ENCODE measurements at regions not wholly inside any gene's neighbourhood (a gene's known extent, or its start where the extent isn't known, plus 50 kb on each side); places are given as distances from the start of the nearest gene placed in this dataset.
A peak's percentile ranks its signal among the peaks of the same experiment; 100 is the strongest.

DNA sequence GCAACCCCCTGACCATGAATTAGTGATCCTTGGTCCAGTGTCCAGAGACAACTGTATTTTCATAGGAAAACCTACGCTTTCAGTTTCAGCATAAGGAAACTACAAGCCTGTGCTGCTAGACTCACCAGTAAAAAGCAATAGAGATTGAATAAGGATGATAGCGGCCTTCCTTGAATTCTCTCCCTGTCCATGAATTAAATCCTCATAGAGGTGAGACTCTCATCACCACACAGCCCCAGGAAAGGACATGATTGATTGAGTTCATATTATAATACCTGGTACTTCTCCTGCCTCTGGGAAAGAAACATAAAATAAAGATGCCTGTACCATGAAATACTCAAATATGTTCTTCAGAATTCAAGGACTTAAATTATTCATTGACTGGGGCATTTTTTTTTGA is 146.3 kb upstream of the SPOPL start:
- no peak for DNase-seq (ENCODE audit: low read depth)
- TF ChIP-seq, protein P1, sequence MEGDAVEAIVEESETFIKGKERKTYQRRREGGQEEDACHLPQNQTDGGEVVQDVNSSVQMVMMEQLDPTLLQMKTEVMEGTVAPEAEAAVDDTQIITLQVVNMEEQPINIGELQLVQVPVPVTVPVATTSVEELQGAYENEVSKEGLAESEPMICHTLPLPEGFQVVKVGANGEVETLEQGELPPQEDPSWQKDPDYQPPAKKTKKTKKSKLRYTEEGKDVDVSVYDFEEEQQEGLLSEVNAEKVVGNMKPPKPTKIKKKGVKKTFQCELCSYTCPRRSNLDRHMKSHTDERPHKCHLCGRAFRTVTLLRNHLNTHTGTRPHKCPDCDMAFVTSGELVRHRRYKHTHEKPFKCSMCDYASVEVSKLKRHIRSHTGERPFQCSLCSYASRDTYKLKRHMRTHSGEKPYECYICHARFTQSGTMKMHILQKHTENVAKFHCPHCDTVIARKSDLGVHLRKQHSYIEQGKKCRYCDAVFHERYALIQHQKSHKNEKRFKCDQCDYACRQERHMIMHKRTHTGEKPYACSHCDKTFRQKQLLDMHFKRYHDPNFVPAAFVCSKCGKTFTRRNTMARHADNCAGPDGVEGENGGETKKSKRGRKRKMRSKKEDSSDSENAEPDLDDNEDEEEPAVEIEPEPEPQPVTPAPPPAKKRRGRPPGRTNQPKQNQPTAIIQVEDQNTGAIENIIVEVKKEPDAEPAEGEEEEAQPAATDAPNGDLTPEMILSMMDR (IDR thresholded peaks at IDR 0.05; ENCODE audit: control insufficient read depth, insufficient read depth, low read depth, low read length, missing control alignments) = no peak
- H3K4me3 ChIP-seq (ENCODE audit: control insufficient read depth, low read depth, low read length) = no peak overlapping the region

DNA sequence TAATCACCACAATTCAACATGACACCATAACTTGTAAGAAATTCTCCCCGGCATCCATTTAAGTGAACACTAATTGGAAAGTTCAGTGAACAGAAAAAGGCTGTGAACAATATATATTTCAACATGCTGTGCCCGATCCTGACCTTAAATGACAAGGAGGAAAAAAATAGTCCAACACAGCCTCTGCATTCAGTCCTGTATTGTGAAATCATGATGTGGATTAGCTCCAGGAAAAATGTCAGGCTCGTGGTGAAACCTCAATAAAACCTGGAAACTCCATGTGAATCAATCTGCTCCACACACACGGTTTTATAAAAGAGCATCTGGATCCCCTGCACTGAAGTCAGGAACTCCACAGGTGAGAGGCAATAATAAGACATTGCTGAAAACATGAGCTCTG is 145.4 kb upstream of the SPOPL start:
- H3K4me3 ChIP-seq (ENCODE audit: control insufficient read depth, low read depth, low read length) = no peak overlapping the region
- peak; percentile 59 for DNase-seq (ENCODE audit: low read depth)
- TF ChIP-seq, protein P1 (IDR thresholded peaks at IDR 0.05; ENCODE audit: control insufficient read depth, insufficient read depth, low read depth, low read length, missing control alignments) = no peak

DNA sequence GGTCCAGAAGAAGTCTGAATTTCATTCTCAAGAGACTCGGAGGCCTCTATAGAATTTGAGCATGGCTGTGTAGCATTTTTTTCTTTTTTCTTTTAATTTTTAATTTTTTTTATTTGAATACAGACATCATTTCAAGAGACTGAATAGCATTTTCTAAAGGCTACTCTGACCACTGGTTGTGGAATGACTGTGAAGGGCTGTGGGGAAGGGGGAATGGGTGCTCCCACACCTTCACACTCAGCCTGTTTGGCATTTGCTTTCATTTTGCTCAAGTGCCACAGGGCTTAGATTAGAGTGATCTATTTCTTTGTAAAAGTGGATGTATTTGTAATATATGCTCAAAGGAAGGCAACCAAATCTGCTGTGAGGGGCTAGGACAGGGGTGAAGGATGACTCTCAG is 142.0 kb upstream of the SPOPL start:
- H3K4me3 ChIP-seq (ENCODE audit: control insufficient read depth, low read depth, low read length) = no peak overlapping the region
- TF ChIP-seq, protein P1 (IDR thresholded peaks at IDR 0.05; ENCODE audit: control insufficient read depth, insufficient read depth, low read depth, low read length, missing control alignments) = no peak

DNA sequence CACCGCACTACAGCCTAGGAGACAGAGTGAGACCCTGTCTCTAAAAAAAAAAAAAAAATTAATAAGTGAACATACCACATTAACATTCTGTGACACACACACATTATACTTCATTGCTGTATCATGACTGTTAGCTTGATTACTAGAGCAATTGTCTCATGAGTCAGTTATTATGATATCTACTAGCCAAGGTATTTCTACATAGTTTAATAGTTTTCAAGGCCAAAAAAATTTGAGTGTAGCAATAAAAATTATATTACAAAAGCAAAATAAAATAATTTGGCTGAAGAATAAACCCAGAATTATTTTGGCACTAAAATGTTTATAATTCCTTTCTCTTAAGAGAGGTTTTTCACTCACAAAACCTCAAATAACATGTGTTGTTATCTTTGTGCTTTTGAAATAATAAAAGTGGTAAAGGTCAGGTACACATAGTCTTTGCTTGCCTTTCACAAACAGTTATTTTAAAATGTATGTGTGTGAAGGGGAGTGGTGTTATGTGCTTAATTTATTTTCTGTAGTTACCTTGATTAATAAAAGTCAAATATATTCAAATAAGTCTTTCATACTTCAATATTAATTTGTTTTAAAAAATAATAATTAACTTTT is 136.9 kb upstream of the SPOPL start:
- DNase-seq (ENCODE audit: low read depth) = peak; percentile 67
- TF ChIP-seq, protein P1 (IDR thresholded peaks at IDR 0.05; ENCODE audit: control insufficient read depth, insufficient read depth, low read depth, low read length, missing control alignments) = no peak
- no peak overlapping the region for H3K4me3 ChIP-seq (ENCODE audit: control insufficient read depth, low read depth, low read length)

More for the DNA sequence above, 142.0 kb upstream of the SPOPL start:
- no peak for DNase-seq (ENCODE audit: low read depth)

DNA sequence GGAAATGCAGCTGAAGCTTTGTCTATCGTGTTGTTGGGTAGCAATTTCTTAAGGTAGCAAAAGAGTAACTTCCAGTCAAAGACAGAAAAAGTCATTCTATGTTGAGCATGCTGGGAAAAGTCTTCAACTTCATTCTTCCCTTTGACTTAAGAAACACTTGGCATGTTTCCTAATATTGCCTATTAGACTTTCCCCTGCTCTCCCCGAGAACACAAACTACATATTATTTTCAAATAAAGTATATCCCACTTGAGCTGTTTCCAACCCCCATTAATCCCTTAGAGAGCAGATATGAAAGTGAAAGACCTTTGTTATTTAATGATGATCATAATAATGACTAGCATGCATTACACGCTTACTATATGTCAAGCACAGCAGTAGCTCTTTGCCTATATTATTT is 136.0 kb upstream of the SPOPL start:
- no peak for DNase-seq (ENCODE audit: low read depth)
- no peak overlapping the region for H3K4me3 ChIP-seq (ENCODE audit: control insufficient read depth, low read depth, low read length)
- TF ChIP-seq, protein P1 (IDR thresholded peaks at IDR 0.05; ENCODE audit: control insufficient read depth, insufficient read depth, low read depth, low read length, missing control alignments) = no peak

DNA sequence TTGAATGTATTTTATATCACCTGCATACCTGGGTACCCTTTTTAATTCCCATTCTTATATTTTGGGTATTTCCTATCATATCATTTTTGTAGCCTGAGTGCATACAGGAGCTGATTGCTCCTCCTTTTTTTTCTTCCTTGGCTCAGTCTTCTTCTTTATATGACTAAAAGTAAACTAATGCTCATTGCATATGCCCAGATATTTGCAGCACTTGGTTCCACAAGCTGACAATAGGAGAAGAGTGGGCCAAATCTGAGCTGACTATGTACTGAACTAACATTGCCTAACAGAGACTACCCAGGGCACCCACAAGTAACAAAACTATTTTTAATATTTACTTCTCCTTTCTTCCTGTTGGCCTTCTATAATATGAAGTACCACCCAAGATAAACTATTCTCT is 131.7 kb upstream of the SPOPL start:
- TF ChIP-seq, protein P1 (IDR thresholded peaks at IDR 0.05; ENCODE audit: control insufficient read depth, insufficient read depth, low read depth, low read length, missing control alignments) = no peak
- DNase-seq (ENCODE audit: low read depth) = no peak
- H3K4me3 ChIP-seq (ENCODE audit: control insufficient read depth, low read depth, low read length) = no peak overlapping the region

All from AG09309 (cell line).